DND-41 (cell line): ENCODE measurements at regions not wholly inside any gene's neighbourhood (a gene's known extent, or its start where the extent isn't known, plus 50 kb on each side); places are given as distances from the start of the nearest gene placed in this dataset.

ENCODE experiments used
- EZH2 ChIP-seq: IDR thresholded peaks from 3 replicates; pipeline ENCODE4 v1.6.1; 2012; ENCODE audit warnings: borderline replicate concordance, low read depth, mild to moderate bottlenecking, moderate library complexity, low read length, inconsistent platforms; ENCODE audit not compliant: severe bottlenecking
- TF ChIP-seq, protein P1 (sequence below): IDR thresholded peaks from 2 replicates; pipeline ENCODE4 v1.5.1; 2012; ENCODE audit warnings: borderline replicate concordance, low read length, moderate library complexity, mild to moderate bottlenecking; ENCODE audit not compliant: poor library complexity, severe bottlenecking; ENCODE audit errors: extremely low read depth

DNA sequence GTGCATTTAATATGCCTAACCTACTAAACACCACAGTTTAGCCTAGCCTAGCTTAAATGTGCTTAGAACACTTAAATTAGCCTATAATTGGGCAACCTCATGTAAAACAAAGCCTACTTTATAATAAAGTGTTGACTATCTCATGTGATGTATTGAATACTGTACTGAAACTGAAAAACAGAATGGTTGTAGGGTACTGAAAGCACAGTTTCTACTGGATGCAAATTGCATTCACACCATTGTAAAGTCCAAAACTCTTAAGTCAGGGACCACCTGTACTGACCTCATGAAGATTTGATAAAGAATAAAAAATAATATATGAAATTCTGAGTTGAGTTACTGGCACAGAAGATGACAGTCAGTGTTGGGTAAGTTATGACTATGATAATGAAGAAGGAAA lies 625.4 kb upstream of the SOX9 start:
- TF ChIP-seq, protein P1, sequence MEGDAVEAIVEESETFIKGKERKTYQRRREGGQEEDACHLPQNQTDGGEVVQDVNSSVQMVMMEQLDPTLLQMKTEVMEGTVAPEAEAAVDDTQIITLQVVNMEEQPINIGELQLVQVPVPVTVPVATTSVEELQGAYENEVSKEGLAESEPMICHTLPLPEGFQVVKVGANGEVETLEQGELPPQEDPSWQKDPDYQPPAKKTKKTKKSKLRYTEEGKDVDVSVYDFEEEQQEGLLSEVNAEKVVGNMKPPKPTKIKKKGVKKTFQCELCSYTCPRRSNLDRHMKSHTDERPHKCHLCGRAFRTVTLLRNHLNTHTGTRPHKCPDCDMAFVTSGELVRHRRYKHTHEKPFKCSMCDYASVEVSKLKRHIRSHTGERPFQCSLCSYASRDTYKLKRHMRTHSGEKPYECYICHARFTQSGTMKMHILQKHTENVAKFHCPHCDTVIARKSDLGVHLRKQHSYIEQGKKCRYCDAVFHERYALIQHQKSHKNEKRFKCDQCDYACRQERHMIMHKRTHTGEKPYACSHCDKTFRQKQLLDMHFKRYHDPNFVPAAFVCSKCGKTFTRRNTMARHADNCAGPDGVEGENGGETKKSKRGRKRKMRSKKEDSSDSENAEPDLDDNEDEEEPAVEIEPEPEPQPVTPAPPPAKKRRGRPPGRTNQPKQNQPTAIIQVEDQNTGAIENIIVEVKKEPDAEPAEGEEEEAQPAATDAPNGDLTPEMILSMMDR = no peak
- no peak for TF ChIP-seq EZH2
